GM18868 (cell line): ENCODE measurements at regions not wholly inside any gene's neighbourhood (a gene's known extent, or its start where the extent isn't known, plus 50 kb on each side); places are given as distances from the start of the nearest gene placed in this dataset.

Experiments
- ATAC-seq: cut with Tn5 transposase; IDR thresholded peaks from one replicate; pipeline ENCODE4 v1.9.1; 2021; ENCODE audit warnings: mild to moderate bottlenecking, moderate library complexity; ENCODE audit not compliant: unreplicated experiment

GRCh38 chr10:60572511-60573194 lies 183.0 kb upstream of the ANK3 start:
- no peak for ATAC-seq

- no peak for ATAC-seq
Measured at GRCh38 chr10:60570896-60571295, 181.2 kb upstream of the ANK3 start.

- ATAC-seq = no peak
Measured at GRCh38 chr10:60570272-60570865, 180.7 kb upstream of the ANK3 start.

GRCh38 chr10:60569681-60570080 lies 180.0 kb upstream of the ANK3 start:
- no peak for ATAC-seq

- no peak for ATAC-seq
Measured at GRCh38 chr10:60566096-60566495, 176.4 kb upstream of the ANK3 start.

- ATAC-seq = no peak
Measured at GRCh38 chr10:60565492-60565891, 175.8 kb upstream of the ANK3 start.

- no peak for ATAC-seq
Measured at GRCh38 chr10:60564475-60564874, 174.8 kb upstream of the ANK3 start.

- ATAC-seq = no peak
Measured at GRCh38 chr10:60560451-60560850, 170.8 kb upstream of the ANK3 start.

GRCh38 chr10:60555700-60556099 lies 166.0 kb upstream of the ANK3 start:
- no peak for ATAC-seq

GRCh38 chr10:60549686-60550085 lies 160.0 kb upstream of the ANK3 start:
- peak; percentile 80 for ATAC-seq

GRCh38 chr10:60542657-60543056 lies 153.0 kb upstream of the ANK3 start:
- no peak for ATAC-seq

- no peak for ATAC-seq
Measured at GRCh38 chr10:60541451-60541850, 151.8 kb upstream of the ANK3 start.

GRCh38 chr10:60537697-60538096 lies 148.0 kb upstream of the ANK3 start:
- no peak for ATAC-seq

- no peak for ATAC-seq
Measured at GRCh38 chr10:60536529-60537114, 146.9 kb upstream of the ANK3 start.

- peak; percentile 41 for ATAC-seq
Measured at GRCh38 chr10:60535427-60535826, 145.8 kb upstream of the ANK3 start.

- peak; percentile 77 for ATAC-seq
Measured at GRCh38 chr10:60534761-60535389, 145.2 kb upstream of the ANK3 start.

GRCh38 chr10:60532696-60533468 lies 143.2 kb upstream of the ANK3 start:
- ATAC-seq = no peak

GRCh38 chr10:60531006-60531405 lies 141.3 kb upstream of the ANK3 start:
- ATAC-seq = no peak

GRCh38 chr10:60527676-60528075 lies 138.0 kb upstream of the ANK3 start:
- ATAC-seq = no peak

- no peak for ATAC-seq
Measured at GRCh38 chr10:60525716-60526585, 136.3 kb upstream of the ANK3 start.
